ENCODE measurements at regions not wholly inside any gene's neighbourhood (a gene's known extent, or its start where the extent isn't known, plus 50 kb on each side); places are given as distances from the start of the nearest gene placed in this dataset.

- Histone ChIP-seq H3K56ac (replicated peaks; ENCODE audit: insufficient read length, low read depth, low read length) (no peak overlapping the region), H3K79me1 (ENCODE audit: low read depth, low read length) (no peaks in the 10 kb centered on the region), H3K9ac (replicated peaks in 1 of 4; ENCODE audit: extremely low read depth in 1 of 4, low read depth in 3 of 4, low read length in 3 of 4) (no peak overlapping the region), H4K20me1 (replicated peaks in 1 of 2; ENCODE audit: control insufficient read depth in 1 of 2, insufficient read depth in 2 of 2, low read length in 2 of 2) (no peaks in the 10 kb centered on the region), H3K27me3 (replicated peaks in 1 of 4; ENCODE audit: control insufficient read depth in 3 of 4, extremely low read depth in 1 of 4, insufficient read depth in 3 of 4, low read length in 3 of 4) (no peaks in the 10 kb centered on the region), H3K79me2 (ENCODE audit: control insufficient read depth in 1 of 2, insufficient read depth in 2 of 2, low read length in 2 of 2) (no peaks in the 10 kb centered on the region), H3K4ac (replicated peaks; ENCODE audit: insufficient read length, low read depth, low read length) (no peak overlapping the region), H3K14ac (ENCODE audit: insufficient read length) (no peak overlapping the region), H3K23ac (ENCODE audit: insufficient read length) (no peak overlapping the region), H2BK12ac (ENCODE audit: low read depth, low read length) (no peak overlapping the region), H3K4me1 (replicated peaks in 1 of 4; ENCODE audit: control insufficient read depth in 3 of 4, insufficient read depth in 4 of 4, low read length in 3 of 4) (no peaks in the 10 kb centered on the region), H4K91ac (replicated peaks; ENCODE audit: insufficient read length, low read length) (no peak overlapping the region), H3K4me3 (ENCODE audit: extremely low read depth in 1 of 4, insufficient read depth in 2 of 4, low read depth in 3 of 4, low read length in 4 of 4) (no peak overlapping the region), H2AFZ (ENCODE audit: low read length) (no peak overlapping the region), H3K9me3 (ENCODE audit: insufficient read depth in 2 of 2, low read depth in 1 of 2, low read length in 1 of 2) (no peaks in the 10 kb centered on the region), H3K27ac (ENCODE audit: low read depth, low read length) (no peak overlapping the region), H2BK120ac (replicated peaks; ENCODE audit: low read depth, low read length) (no peak overlapping the region), H3K23me2 (ENCODE audit: low read depth, low read length) (no peaks in the 10 kb centered on the region), H4K5ac (ENCODE audit: insufficient read length, low read depth, low read length) (no peak overlapping the region), H3K18ac (ENCODE audit: extremely low read depth, low read length) (no peak overlapping the region), H2BK15ac (ENCODE audit: low read length) (no peak overlapping the region), H3K36me3 (ENCODE audit: control insufficient read depth in 2 of 4, insufficient read depth in 4 of 4, low read length in 3 of 4) (no peaks in the 10 kb centered on the region), H3K4me2 (ENCODE audit: insufficient read depth in 1 of 2, low read depth in 2 of 2, low read length in 2 of 2) (no peak overlapping the region), H2AK5ac (ENCODE audit: low read depth, low read length) (no peak overlapping the region), H2BK20ac (ENCODE audit: low read length) (no peak overlapping the region), H2BK5ac (ENCODE audit: low read depth, low read length) (no peak overlapping the region), H4K8ac (ENCODE audit: extremely low read depth, insufficient read depth, low read length) (no peak overlapping the region)
- TF ChIP-seq SAP30 (IDR thresholded peaks at IDR 0.05; ENCODE audit: insufficient read depth, insufficient replicate concordance, low read length) (no peak), CHD2 (IDR thresholded peaks at IDR 0.05; ENCODE audit: low read length) (no peak)
- no peak for FAIRE-seq
- no peak for DNase-seq (ENCODE audit: low read depth in 1 of 2, low spot score in 2 of 2)
- ChIA-PET POLR2A (ENCODE audit: partially characterized antibody) (no interaction called here), CTCF (ENCODE audit: partially characterized antibody) (interaction anchor here (0.6 kb wide), 1 partner anchor 1020 kb away, joined by 3 read pairs; no protein-coding TSS in a partner anchor)
- WGBS, 2 experiments (ENCODE audit: extremely low coverage in 1 of 2, insufficient coverage in 1 of 2, insufficient read length in 1 of 2, insufficient replicate concordance in 2 of 2, low coverage in 1 of 2, low lambda C conversion rate in 2 of 2, missing lambda C conversion rate in 1 of 2) = 95% methylated on average over 5 of the region's 5 CpGs; no CpG with 5 or more reads in 1 of the 2 experiments
Measured at GRCh38 chr7:67696124-67696523, 699.5 kb downstream of the TYW1 start.

Measured in H1 (cell line).